CD4-positive, alpha-beta T cell treated with Interleukin-17A for 4 hours (primary cell): ENCODE measurements at regions not wholly inside any gene's neighbourhood (a gene's known extent, or its start where the extent isn't known, plus 50 kb on each side); places are given as distances from the start of the nearest gene placed in this dataset.
A peak's percentile ranks its signal among the peaks of the same experiment; 100 is the strongest.
"Not testable (repeated sequence)": the region's sequence is repeated elsewhere in the genome, so short reads cannot be mapped to it uniquely, and the experiment has no call there.

Experiments
- DNase-seq: peaks from one replicate; pipeline ENCODE4 v3.0.0-alpha.2; 2020; ENCODE audit warnings: mixed read lengths

DNA sequence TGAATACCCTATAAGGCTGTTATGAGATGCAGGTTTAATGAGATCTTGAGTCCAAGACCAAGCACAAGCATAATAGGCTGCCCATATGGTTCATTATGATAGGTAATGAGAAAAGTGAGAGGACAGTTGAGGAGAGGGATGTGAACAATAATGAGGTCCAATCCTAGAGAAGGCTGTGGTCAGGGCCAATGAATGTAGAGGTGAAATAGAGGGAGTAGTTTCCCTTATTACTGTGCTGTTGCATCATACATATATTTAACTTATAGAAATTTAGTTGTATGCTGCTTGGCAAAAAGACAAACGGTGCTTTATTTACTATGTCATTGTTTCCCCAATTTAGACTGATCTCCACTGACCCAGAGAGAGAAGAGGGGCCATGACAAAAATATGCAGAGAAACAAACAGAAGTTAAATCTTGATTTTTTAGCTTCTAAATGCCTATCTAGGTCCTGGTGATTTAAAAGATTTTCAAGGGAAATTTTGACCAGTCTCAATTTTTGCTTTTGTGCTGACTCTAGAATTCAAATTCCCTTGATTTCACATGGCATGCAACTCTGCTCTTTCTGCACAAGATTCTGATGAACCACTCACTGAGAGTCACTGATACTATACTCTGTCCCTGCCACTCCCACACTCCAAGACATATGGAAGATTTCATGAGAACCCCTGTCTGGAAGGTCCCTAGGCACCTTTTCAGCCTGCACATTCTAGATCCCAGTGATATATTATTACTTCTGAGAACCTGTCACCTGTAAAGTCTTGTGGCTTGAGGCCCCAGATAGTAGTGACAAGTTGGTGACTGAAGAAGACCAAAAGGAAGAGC, 159.7 kb downstream of the VSIG4 start:
- no peak for DNase-seq

DNA sequence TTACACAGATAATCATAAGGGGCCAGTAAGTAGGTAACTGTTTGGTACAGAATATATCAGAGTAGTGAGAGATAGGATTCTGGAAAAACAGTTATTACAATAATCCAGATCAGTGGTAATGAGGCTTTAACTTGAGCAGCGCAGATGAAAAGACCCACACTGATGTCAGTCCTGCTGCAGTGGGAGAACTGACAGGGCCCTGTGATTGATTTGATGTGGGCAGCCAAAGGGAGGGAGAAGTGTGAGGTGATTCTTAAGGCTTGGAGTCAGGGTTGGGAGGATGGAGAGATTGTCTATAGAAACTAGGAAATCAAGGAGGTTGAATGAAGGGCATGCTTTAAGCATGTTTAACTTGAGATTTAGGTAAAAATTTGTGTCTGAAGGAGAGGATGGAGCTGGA, 161.4 kb downstream of the VSIG4 start:
- no peak for DNase-seq

DNA sequence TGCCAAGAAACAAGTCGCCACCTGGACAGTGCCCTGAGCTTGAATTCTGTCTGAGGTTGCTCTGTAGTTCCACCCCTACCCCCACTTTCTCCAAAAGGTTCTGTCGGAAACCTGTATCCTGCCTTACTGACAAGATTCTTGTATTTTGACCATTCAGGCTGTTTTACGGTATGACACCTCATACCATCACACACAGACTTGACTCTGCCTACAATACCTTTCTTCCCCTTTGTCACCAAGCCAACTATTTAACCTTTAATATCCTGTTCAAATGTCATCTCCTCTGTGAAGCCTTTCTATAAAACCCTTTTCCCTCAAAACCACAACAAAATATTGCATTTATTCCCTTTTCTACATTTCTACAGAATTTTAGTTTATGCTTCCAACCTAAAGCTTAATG, 161.9 kb downstream of the VSIG4 start:
- DNase-seq = no peak

DNA sequence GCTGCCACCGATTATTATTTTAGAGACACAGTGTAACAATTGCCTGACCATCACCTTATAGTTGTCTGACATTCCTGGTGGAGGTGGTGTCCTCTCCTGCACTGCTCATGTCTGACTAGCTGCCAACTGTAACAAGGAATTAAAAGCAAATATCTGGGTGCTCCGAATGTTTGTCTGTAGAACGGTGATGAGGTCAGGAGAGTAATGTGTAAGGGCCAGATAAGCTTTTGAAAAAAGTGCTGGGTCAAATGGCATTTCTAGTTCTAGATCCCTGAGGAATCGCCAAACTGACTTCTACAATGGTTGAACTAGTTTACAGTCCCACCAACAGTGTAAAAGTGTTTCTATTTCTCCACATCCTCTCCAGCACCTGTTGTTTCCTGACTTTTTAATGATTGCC, 164.3 kb downstream of the VSIG4 start:
- not testable (repeated sequence) for DNase-seq

DNA sequence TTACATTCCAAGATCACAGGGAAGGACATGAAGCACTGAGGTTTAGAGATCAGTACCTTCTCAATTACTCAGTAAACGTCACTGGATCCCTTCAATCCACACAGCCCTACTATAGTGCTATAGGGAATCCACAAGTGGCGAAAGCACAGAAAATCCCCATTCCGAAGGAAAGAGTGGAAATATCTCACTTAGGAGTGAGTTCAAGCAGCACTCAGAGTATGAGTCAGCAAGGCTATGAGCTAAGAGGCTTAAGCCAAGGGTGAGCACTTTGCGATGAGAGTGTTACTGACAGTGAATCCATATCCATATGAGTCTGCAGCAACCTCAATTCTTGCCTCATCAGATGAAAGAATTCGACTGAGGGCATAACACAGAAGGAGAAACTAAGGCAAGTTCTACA, 165.1 kb downstream of the VSIG4 start:
- no peak for DNase-seq

DNA sequence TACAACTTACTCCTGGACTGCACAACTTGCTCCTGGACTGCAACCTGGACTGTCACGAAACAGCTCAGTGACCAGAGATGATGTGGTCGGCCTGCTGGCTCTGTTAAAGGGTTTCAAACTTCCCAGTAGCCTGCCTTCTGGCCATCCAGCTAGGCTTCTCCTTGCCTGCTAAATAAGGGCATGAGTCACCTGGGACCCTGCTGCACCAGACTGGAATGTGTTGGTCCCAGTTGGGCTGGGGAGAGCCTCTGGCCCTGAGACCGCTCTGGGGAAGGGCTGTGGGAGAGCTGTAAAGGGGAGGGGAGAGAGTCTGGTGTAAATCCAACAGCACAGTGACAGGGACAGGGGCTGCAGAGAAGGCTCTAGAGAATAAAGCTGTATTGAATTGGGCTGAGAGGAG, 165.8 kb downstream of the VSIG4 start:
- no peak for DNase-seq

- no peak for DNase-seq
Measured at GRCh38 chrX:65873385-65873784, 166.5 kb downstream of the VSIG4 start.

DNA sequence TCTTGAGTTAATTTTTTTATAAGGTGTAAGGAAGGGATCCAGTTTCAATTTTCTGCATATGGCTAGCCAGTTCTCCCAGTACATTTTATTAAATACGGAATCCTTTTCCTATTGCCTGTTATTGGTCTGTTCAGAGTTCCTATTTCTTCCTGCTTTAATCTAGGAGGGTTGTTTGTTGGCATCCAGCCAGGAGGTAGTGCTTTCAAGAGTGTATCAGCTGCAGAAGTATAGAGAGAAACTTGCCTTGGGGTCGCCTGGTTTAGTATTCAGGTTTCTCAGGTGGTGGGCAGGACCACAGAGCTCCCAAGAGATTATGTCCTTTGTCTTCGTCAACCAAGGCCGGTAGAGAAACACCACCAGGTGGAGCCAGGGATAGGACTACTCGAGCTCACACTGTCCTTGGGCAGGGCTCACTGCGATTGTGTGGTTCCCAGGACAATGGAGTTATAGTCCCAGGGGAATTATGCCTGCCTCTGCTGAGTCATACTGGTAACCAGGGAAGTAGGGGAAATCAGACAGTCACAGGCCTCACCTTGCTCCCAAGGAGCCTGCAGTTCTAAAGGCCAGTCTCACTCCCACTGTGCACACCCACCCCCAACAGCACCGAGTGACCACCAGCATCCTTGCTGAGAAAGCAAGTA, 168.1 kb downstream of the VSIG4 start:
- peak; percentile 28 for DNase-seq

GRCh38 chrX:65870544-65870943, 169.3 kb downstream of the VSIG4 start:
- not testable (repeated sequence) for DNase-seq

- DNase-seq = no peak
Measured at GRCh38 chrX:65866773-65867172, 173.1 kb downstream of the VSIG4 start.

DNA sequence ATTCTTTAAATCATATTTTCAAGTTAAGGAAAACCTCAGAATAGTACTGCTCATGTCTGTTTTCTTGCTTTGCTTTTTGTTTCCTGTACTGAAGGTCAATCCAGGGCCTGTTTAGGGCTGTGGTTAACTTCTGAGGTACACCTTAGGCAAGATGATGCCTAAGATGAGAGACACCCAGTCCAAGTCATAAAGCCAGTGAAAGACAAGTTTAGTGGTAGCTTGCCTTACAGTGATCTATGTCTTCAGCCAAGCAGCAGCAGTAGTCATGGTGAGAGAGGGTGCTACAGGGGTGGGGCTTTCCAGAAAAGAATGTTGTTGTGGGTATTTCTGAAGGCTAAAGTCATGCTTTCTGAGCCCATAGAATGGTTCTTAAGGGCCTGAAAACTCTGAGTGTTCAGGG, 173.7 kb downstream of the VSIG4 start:
- peak; percentile 19 for DNase-seq

GRCh38 chrX:65862638-65863037, 177.2 kb downstream of the VSIG4 start:
- DNase-seq = peak; percentile 30

- DNase-seq = no peak
Measured at GRCh38 chrX:65859299-65859698, 180.6 kb downstream of the VSIG4 start.

DNA sequence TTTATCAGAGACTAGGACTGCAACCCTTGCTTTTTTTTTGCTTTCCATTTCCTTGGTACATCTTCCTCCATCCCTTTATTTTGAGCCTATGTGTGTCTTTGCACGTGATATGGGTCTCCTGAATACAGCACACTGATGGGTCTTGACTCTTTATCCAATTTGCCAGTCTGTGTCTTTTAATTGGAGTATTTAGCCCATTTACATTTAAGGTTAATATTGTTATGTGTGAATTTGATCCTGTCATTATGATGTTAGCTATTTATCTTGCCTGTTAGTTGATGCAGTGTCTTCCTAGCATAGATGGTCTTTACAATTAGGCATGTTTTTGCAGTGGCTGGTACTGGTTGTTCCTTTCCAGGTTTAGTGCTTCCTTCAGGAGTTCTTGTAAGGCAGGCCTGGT, 185.4 kb downstream of the VSIG4 start:
- not testable (repeated sequence) for DNase-seq

DNA sequence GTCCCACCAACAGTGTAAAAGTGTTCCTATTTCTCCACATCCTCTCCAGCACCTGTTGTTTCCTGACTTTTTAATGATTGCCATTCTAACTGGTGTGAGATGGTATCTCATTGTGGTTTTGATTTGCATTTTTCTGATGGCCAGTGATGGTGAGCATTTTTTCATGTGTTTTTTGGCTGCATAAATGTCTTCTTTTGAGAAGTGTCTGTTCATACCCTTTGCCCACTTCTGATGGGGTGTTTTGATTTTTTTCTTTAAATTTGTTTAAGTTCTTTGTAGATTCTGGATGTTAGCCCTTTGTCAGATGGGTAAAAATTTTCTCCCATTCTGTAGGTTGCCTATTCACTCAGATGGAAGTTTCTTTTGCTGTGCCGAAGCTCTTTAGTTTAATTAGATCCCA, 183.9 kb downstream of the MSN start:
- not testable (repeated sequence) for DNase-seq

- DNase-seq = not testable (repeated sequence)
Measured at GRCh38 chrX:65850821-65851220, 183.4 kb downstream of the MSN start.

DNA sequence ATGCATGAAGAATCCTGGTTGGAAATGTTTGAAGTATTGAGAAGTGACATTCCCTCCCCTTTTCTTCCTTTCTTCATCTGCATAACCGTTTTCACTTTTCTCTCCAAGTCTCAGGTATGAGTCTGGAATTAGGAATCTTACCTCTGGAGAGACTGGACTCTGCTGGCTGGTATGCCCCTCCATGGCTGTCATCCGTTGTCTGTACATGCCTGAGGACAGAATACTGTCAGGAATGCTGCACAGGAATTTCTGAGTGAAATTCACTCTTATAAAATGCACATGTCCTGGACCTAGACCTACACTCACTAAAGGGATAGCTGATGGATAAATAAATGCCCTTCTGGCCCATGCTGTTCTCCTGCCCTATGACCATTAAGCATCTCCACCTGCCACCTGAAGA, 179.5 kb downstream of the MSN start:
- DNase-seq = no peak

GRCh38 chrX:65841263-65841662, 173.8 kb downstream of the MSN start:
- DNase-seq = no peak

DNA sequence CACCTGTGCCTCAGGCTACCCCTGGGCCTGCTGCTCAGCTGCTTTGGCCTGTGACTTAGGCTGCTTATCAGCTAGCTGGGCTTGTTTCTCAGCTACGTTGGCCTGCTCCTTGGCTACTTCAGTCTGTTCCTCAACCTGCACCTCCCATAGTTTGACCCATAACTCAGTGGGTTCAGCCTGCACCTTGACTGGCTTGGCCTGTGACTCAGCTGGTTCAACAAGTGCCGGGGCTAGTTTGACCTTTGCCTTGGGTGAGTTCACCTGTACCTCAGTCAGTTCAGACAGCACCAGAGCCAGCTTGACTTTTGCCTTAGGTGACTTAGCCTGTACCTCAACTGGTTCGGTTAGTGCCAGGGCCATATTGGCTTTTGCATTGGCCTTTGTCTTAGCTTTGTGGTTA, 171.2 kb downstream of the MSN start:
- DNase-seq = no peak

GRCh38 chrX:65837875-65838549, 170.6 kb downstream of the MSN start:
- no peak for DNase-seq

GRCh38 chrX:65831268-65831667, 163.8 kb downstream of the MSN start:
- no peak for DNase-seq

GRCh38 chrX:65828599-65828998, 161.1 kb downstream of the MSN start:
- DNase-seq = no peak

DNA sequence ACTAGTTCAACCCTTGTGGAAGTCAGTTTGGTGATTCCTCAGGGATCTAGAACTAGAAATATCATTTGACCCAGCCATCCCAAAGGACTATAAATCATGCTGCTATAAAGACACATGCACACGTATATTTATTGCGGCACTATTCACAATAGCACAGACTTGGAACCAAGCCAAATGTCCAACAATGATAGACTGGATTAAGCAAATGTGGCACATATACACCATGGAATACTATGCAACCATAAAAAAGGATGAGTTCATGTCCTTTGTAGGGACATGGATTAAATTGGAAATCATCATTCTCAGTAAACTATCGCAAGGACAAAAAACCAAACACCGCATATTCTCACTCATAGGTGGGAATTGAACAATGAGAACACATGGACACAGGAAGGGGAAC, 157.8 kb downstream of the MSN start:
- DNase-seq = not testable (repeated sequence)
